ENCODE measurements at regions not wholly inside any gene's neighbourhood (a gene's known extent, or its start where the extent isn't known, plus 50 kb on each side); places are given as distances from the start of the nearest gene placed in this dataset.
"Not testable (repeated sequence)": the region's sequence is repeated elsewhere in the genome, so short reads cannot be mapped to it uniquely, and the experiment has no call there.

DNA sequence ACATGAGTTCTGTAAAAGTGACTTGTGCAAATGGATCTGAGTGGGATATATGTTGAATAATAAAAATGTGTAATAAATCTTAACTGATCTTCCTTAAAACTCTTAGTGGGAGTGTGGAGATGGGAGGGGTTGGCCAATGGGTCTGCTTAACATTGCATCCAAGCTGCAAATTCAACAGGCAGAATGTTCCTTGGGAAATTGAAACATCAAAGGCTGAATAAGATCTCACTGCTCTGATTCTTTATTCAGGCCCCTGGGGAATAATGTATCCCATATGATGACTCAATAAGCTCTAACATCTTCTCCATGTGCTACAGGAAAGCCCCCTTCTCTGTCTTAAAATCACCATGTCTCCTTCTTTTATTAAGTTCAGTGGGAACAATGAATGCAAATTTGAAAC, 373.2 kb upstream of the PODXL start:
- Histone ChIP-seq H3K27ac (no peak overlapping the region), H3K4me1 (no peaks in the 10 kb centered on the region), H3K36me3 (no peaks in the 10 kb centered on the region), H3K9me3 (no peaks in the 10 kb centered on the region), H3K4me3 (no peak overlapping the region), H3K27me3 (peaks cover 31% of the 10 kb centered on the region)
- no peak for TF ChIP-seq POLR2AphosphoS5 (IDR thresholded peaks at IDR 0.05)
- TF ChIP-seq EP300 (IDR thresholded peaks at IDR 0.05) = no peak
- TF ChIP-seq CTCF (IDR thresholded peaks at IDR 0.05) = no peak
- TF ChIP-seq POLR2A (IDR thresholded peaks at IDR 0.05) = no peak
- ATAC-seq = no peak

DNA sequence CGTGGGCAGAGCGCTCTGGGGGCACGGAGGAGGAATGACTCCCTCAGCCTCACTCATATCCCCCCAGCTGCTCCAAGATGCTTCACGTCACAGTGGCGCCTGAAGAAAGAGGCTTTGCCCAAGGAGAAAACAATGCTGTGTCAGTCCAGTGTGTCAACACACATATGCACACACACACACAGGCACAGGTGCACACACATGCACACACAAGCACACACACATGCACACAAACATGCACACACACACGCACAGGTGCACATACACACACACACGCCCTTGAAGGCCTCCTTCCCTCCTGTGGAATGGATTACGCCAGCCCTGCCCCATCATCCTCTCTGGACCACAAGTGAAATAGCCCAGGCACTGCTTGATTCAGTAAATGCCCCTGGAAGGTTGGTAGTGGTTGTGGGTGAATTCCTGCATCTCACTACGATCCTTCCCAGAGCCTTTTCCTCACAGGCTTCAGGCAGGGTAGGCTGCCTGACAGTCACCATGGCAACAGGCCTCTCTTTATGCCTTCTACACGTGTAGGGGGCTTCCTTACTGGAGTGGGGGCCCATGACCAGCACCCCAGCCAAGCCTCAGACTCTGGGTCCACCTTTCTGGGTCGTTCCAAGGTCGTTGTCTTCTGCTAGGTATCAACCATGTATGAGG, 371.5 kb upstream of the PODXL start:
- ATAC-seq = no peak
- Histone ChIP-seq H3K4me1 (no peaks in the 10 kb centered on the region), H3K9me3 (no peaks in the 10 kb centered on the region), H3K27ac (no peak overlapping the region), H3K4me3 (no peak overlapping the region), H3K36me3 (no peaks in the 10 kb centered on the region), H3K27me3 (peaks cover 31% of the 10 kb centered on the region)
- 60 to 100% methylated on average over 1 to 7 of the region's 12 CpGs for WGBS, 2 donors (ENCODE audit: low coverage in 1 of 2)
- TF ChIP-seq CTCF (IDR thresholded peaks at IDR 0.05) = no peak
- no peak for TF ChIP-seq EP300 (IDR thresholded peaks at IDR 0.05)
- no peak for TF ChIP-seq POLR2AphosphoS5 (IDR thresholded peaks at IDR 0.05)
- TF ChIP-seq POLR2A (IDR thresholded peaks at IDR 0.05) = no peak

DNA sequence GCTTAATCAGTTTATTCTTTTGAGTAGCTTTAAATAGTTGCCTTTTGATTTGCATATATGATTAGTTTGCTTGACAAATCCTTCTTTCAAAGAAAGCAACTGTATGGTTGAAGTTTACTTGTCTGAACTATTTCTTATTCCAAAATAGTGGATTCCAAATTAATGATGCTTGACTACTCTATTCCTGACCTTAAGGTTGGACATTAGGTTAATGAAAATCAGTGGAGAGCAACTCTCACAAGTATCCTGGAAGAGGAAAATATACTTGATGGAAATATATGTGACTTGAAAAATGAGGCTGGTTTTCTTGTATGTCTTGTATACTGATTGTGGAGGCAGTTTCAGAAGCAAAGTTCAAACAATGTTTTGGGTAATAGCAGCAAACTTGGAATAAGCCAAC, 369.2 kb upstream of the PODXL start:
- Histone ChIP-seq H3K4me1 (no peaks in the 10 kb centered on the region), H3K27me3 (peaks cover 26% of the 10 kb centered on the region), H3K9me3 (no peaks in the 10 kb centered on the region), H3K36me3 (no peaks in the 10 kb centered on the region), H3K27ac (no peak overlapping the region), H3K4me3 (no peak overlapping the region)
- ATAC-seq = no peak
- TF ChIP-seq POLR2AphosphoS5 (IDR thresholded peaks at IDR 0.05) = no peak
- no peak for TF ChIP-seq EP300 (IDR thresholded peaks at IDR 0.05)
- TF ChIP-seq POLR2A (IDR thresholded peaks at IDR 0.05) = no peak
- no peak for TF ChIP-seq CTCF (IDR thresholded peaks at IDR 0.05)

GRCh38 chr7:131924857-131925256, 368.4 kb upstream of the PODXL start:
- no peak for ATAC-seq
- 60 to 80% methylated on average over 3 of the region's 3 CpGs for WGBS, 2 donors (ENCODE audit: low coverage in 1 of 2)

GRCh38 chr7:131922948-131923347, 366.5 kb upstream of the PODXL start:
- H3K4me3 ChIP-seq, H3K4me1 ChIP-seq, H3K27ac ChIP-seq, ATAC-seq, H3K36me3 ChIP-seq, H3K9me3 ChIP-seq: not testable (repeated sequence)
- H3K27me3 ChIP-seq = peaks cover 16% of the 10 kb centered on the region
- 94% methylated on average over 10 of the region's 10 CpGs; no CpG with 5 or more reads in 1 of the 2 donors for WGBS, 2 donors (ENCODE audit: low coverage in 1 of 2)

More at GRCh38 chr7:131924857-131925256, 368.4 kb upstream of the PODXL start:
- TF ChIP-seq POLR2AphosphoS5 (IDR thresholded peaks at IDR 0.05) = no peak
- no peak for TF ChIP-seq CTCF (IDR thresholded peaks at IDR 0.05)
- no peak for TF ChIP-seq POLR2A (IDR thresholded peaks at IDR 0.05)
- TF ChIP-seq EP300 (IDR thresholded peaks at IDR 0.05) = no peak
- no peaks in the 10 kb centered on the region for H3K4me1 ChIP-seq
- no peaks in the 10 kb centered on the region for H3K36me3 ChIP-seq
- H3K4me3 ChIP-seq = no peak overlapping the region
- H3K9me3 ChIP-seq = no peaks in the 10 kb centered on the region
- no peak overlapping the region for H3K27ac ChIP-seq
- peaks cover 26% of the 10 kb centered on the region for H3K27me3 ChIP-seq

All from gastroesophageal sphincter (tissue), 4 donors.